Stomach (tissue), 8 donors: ENCODE measurements at regions not wholly inside any gene's neighbourhood (a gene's known extent, or its start where the extent isn't known, plus 50 kb on each side); places are given as distances from the start of the nearest gene placed in this dataset.
"Not testable (repeated sequence)": the region's sequence is repeated elsewhere in the genome, so short reads cannot be mapped to it uniquely, and the experiment has no call there.

Experiments used
- DNase-seq, 2 donors: peaks; one replicate each; pipeline versions ENCODE4 v3.0.0 to v3.0.0-alpha.2; 2013 to 2019
- H3K27ac ChIP-seq, 5 donors: fragments of 200-600 bp in 4 of 5; sonication (generic) in 4 of 5; one replicate each; pipeline ENCODE4 v1.5.1; 2013 to 2019; ENCODE audit warnings: mild to moderate bottlenecking in 1 of 5, moderate library complexity in 1 of 5
- H3K27me3 ChIP-seq, 3 donors: fragments of 200-600 bp; sonication (generic); one replicate each; pipeline ENCODE4 v1.5.1; 2017 to 2019; ENCODE audit warnings: mixed run types in 1 of 3
- H3K36me3 ChIP-seq, 4 donors: fragments of 200-600 bp; sonication (generic); 1 replicate in 3 of 4; 2 replicates in 1 of 4; pipeline ENCODE4 v1.5.1; 2016 to 2019
- H3K4me1 ChIP-seq, 4 donors: fragments of 200-600 bp; sonication (generic); one replicate each; pipeline ENCODE4 v1.5.1; 2016 to 2019
- H3K4me3 ChIP-seq, 4 donors: fragments of 200-600 bp; sonication (generic) in 3 of 4; one replicate each; pipeline ENCODE4 v1.5.1; 2016 to 2019; ENCODE audit warnings: mild to moderate bottlenecking in 1 of 4
- H3K9me3 ChIP-seq, 4 donors: fragments of 200-600 bp; sonication (generic); one replicate each; pipeline ENCODE4 v1.5.1; 2016 to 2019
- EP300 ChIP-seq: sonication (generic); formaldehyde crosslinking; IDR thresholded peaks from one replicate; pipeline ENCODE4 v1.6.1; 2017; ENCODE audit warnings: antibody characterized with exemption
- POLR2A ChIP-seq, 4 donors: fragments of 450-650 bp; IDR thresholded peaks; one replicate each; pipeline ENCODE4 v1.6.1; 2016; ENCODE audit warnings: antibody characterized with exemption in 4 of 4, control low read depth in 2 of 4, mild to moderate bottlenecking in 1 of 4, moderate library complexity in 1 of 4
- POLR2AphosphoS5 ChIP-seq, 3 donors: sonication (generic); formaldehyde crosslinking; IDR thresholded peaks; one replicate each; pipeline ENCODE4 v1.6.1; 2016; ENCODE audit warnings: antibody characterized with exemption in 3 of 3
- WGBS, 5 donors: extraction: QIAGEN DNeasy Blood & Tissue Kit in 3 of 5; methylation state at CpG; one replicate each; pipeline versions ENCODE4 v1.1.5 to v1.1.7; 2013 to 2018; 5-methylcytosine and 5-hydroxymethylcytosine counted together
- intact Hi-C: fragments of 100-400 bp; cut with DNase I; formaldehyde crosslinking; loops from one replicate; pipeline ENCODE4 v1.15.1; 2023; ENCODE audit warnings: low total_unique reads
- TF ChIP-seq, protein P1 (sequence below), 7 experiments: fragments of 450-650 bp in 4 of 7; fragments of 200-600 bp in 3 of 7; sonication (generic) in 3 of 7; IDR thresholded peaks; one replicate each; pipeline ENCODE4 v1.5.1; 2016 to 2019; ENCODE audit warnings: antibody characterized with exemption in 7 of 7, control low read depth in 2 of 7, mild to moderate bottlenecking in 1 of 7
- donor health status: healthy with polysubstance abuse.
- donor health status: Bipolar disorder and iron deficiency.
- donor health status: healthy.

DNA sequence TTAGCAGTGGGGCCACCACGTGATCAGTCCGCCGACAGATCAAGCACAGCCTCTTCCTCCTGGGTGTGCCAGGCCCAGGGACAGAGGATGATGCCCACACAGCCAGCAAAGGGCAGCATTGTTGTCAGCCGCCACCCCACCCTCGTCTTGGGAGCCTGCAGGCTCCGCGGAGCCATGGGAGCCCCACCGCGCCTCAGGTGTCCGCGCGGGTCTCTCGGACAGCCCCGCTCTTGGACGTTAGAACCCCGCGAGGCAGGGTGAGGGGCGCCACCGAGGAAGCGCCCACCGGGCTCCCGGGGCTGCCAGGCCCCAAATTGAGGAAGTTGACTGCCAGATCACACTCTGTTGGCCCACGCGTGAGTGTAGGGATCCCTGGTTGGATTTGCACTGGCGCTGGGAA lies 83.9 kb upstream of the MS4A8 start:
- intact Hi-C loops, result loop anchor here (5.0 kb wide), 1 partner anchor 258 kb away; no protein-coding TSS in a partner anchor
- H3K36me3 ChIP-seq, result no peaks in the 10 kb centered on the region
- WGBS, 5 donors, result 77 to 89% (median 82%) methylated on average over 6 to 25 of the region's 25 CpGs
- H3K4me3 ChIP-seq, result no peak overlapping the region
- no peaks in the 10 kb centered on the region for H3K4me1 ChIP-seq
- peaks cover 0 to 3% (median 0%) of the 10 kb centered on the region in 4 donors for H3K9me3 ChIP-seq
- no peak overlapping the region for H3K27ac ChIP-seq
- no peak for DNase-seq
- TF ChIP-seq POLR2A (IDR thresholded peaks at IDR 0.05) (no peak), EP300 (no peak), POLR2AphosphoS5 (IDR thresholded peaks at IDR 0.05) (no peak)
- TF ChIP-seq, protein P1, sequence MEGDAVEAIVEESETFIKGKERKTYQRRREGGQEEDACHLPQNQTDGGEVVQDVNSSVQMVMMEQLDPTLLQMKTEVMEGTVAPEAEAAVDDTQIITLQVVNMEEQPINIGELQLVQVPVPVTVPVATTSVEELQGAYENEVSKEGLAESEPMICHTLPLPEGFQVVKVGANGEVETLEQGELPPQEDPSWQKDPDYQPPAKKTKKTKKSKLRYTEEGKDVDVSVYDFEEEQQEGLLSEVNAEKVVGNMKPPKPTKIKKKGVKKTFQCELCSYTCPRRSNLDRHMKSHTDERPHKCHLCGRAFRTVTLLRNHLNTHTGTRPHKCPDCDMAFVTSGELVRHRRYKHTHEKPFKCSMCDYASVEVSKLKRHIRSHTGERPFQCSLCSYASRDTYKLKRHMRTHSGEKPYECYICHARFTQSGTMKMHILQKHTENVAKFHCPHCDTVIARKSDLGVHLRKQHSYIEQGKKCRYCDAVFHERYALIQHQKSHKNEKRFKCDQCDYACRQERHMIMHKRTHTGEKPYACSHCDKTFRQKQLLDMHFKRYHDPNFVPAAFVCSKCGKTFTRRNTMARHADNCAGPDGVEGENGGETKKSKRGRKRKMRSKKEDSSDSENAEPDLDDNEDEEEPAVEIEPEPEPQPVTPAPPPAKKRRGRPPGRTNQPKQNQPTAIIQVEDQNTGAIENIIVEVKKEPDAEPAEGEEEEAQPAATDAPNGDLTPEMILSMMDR (IDR thresholded peaks at IDR 0.05), result no peak
- H3K27me3 ChIP-seq, result peaks cover 0 to 5% (median 4%) of the 10 kb centered on the region in 3 donors

DNA sequence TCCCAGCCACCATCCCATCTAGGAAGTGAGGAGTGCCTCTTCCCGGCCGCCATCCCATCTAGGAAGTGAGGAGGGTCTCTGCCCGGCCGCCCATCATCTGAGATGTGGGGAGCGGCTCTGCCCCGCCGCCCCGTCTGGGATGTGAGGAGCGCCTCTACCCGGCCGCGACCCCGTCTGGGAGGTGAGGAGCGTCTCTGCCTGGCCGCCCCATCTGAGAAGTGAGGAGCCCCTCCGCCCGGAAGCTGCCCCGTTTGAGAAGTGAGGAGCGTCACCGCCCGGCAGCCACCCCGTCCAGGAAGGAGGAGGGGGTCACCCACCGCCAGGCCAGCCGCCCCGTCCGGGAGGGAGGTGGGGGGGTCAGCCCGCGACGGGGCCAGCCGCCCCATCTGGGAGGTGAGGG lies 77.5 kb upstream of the MS4A8 start:
- H3K4me1 ChIP-seq, intact Hi-C loops, DNase-seq, H3K27ac ChIP-seq, H3K27me3 ChIP-seq, H3K9me3 ChIP-seq, H3K36me3 ChIP-seq, H3K4me3 ChIP-seq: not testable (repeated sequence)
- 90 to 100% (median 95%) methylated on average over 10 to 26 of the region's 30 CpGs for WGBS, 5 donors

DNA sequence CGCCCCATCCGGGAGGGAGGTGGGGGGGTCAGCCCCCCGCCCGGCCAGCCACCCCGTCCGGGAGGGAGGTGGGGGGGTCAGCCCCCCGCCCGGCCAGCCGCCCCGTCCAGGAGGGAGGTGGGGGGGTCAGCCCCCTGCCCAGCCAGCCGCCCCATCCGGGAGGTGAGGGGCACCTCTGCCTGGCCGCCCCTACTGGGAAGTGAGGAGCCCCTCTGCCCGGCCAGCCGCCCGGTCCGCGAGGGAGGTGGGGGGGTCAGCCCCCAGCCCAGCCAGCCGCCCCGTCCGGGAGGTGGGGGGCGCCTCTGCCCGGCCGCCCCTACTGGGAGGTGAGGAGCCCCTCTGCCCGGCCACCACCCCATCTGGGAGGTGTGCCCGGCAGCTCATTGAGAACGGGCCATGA lies 76.6 kb upstream of the MS4A8 start:
- H3K36me3 ChIP-seq, H3K27ac ChIP-seq, H3K4me1 ChIP-seq, H3K4me3 ChIP-seq, DNase-seq, H3K27me3 ChIP-seq, intact Hi-C loops, H3K9me3 ChIP-seq: not testable (repeated sequence)
- 89 to 99% (median 94%) methylated on average over 8 to 20 of the region's 27 CpGs for WGBS, 5 donors

DNA sequence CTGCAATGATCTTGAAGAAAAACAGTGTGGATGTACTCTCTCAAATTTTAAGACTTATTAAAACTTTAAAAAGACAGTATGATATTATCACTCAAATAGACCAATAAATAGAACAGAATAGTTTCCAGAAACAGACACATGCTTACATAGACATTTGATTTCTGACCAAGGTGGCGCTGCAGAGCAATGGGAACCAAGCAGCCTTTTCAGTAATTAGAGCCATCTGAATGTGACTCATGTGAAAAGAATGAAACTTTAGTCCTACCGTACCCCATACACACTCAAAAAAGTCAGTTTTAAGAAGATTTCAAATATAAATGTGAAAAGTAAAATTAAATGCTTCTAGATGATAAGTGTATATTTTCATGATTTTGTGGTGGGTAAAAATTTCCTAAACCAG lies 74.2 kb upstream of the MS4A8 start:
- H3K27me3 ChIP-seq, result no peaks in the 10 kb centered on the region
- no peaks in the 10 kb centered on the region for H3K4me1 ChIP-seq
- H3K4me3 ChIP-seq, result no peak overlapping the region
- DNase-seq, result peak; percentile 9 to 34
- H3K36me3 ChIP-seq, result no peaks in the 10 kb centered on the region
- intact Hi-C loops, result no loop called here
- H3K9me3 ChIP-seq, result no peaks in the 10 kb centered on the region
- WGBS, 5 donors, result 32 to 39% (median 38%) methylated on average over 2 of the region's 2 CpGs
- TF ChIP-seq EP300, result no peak
- TF ChIP-seq POLR2AphosphoS5 (IDR thresholded peaks at IDR 0.05), result no peak
- TF ChIP-seq, protein P1 (IDR thresholded peaks at IDR 0.05), result no peak
- TF ChIP-seq POLR2A (IDR thresholded peaks at IDR 0.05), result no peak
- no peak overlapping the region for H3K27ac ChIP-seq

DNA sequence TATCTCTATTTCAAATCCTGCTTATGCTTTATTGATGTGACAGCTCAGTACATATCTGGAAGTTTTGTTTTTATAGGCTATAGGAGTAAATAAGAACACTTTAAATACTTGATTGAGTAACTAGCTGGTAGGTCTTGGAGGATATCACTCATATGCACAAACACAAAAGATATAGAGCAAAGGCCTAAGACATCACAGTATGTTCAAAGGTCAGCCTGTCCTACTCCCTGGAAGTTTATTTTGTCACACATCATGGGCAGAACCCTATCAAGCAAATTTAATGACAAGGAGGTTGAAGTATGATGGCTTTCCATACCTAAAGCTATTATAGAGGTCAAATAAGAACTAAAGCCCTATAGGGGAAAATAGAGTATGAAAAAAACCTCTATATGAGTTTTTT lies 70.0 kb upstream of the MS4A8 start:
- intact Hi-C loops, result no loop called here
- no peaks in the 10 kb centered on the region for H3K4me1 ChIP-seq
- H3K27me3 ChIP-seq, result no peaks in the 10 kb centered on the region
- no peak overlapping the region for H3K27ac ChIP-seq
- no peak for DNase-seq
- no peaks in the 10 kb centered on the region for H3K9me3 ChIP-seq
- TF ChIP-seq POLR2A (IDR thresholded peaks at IDR 0.05) (no peak), EP300 (no peak), POLR2AphosphoS5 (IDR thresholded peaks at IDR 0.05) (no peak)
- TF ChIP-seq, protein P1 (IDR thresholded peaks at IDR 0.05), result no peak
- H3K4me3 ChIP-seq, result no peak overlapping the region
- no peaks in the 10 kb centered on the region for H3K36me3 ChIP-seq

DNA sequence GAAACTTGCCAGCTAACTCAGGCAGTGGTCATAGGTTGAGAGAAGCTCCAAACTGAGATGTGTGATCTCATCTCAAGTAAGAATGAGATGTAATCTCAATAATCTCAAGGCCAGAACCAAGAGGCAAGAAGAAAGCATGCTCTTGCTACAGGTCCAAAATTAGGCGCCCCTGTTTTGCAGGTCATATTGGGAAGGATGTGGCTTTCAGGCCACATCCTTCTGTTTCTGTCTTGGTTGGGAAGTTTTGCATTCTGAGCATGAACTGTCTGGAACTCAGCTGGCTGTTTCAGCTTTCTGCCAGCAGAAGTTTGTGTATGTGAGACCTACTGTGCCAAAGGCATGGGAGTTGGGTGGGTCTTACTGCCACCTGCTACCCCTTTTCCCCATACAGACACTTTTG lies 67.5 kb upstream of the MS4A8 start:
- Histone ChIP-seq H3K27ac (no peak overlapping the region), H3K4me1 (no peaks in the 10 kb centered on the region), H3K4me3 (no peak overlapping the region), H3K36me3 (no peaks in the 10 kb centered on the region), H3K27me3 (no peaks in the 10 kb centered on the region), H3K9me3 (no peaks in the 10 kb centered on the region)
- intact Hi-C loops, result no loop called here
- DNase-seq, result no peak
- WGBS, 5 donors, result 75 to 93% (median 84%) methylated on average over 1 of the region's 1 CpG
- no peak for TF ChIP-seq POLR2AphosphoS5 (IDR thresholded peaks at IDR 0.05)
- TF ChIP-seq, protein P1 (IDR thresholded peaks at IDR 0.05), result no peak
- TF ChIP-seq EP300, result no peak
- TF ChIP-seq POLR2A (IDR thresholded peaks at IDR 0.05), result no peak
